Lower leg skin (tissue), 3 donors: ENCODE measurements at regions not wholly inside any gene's neighbourhood (a gene's known extent, or its start where the extent isn't known, plus 50 kb on each side); places are given as distances from the start of the nearest gene placed in this dataset.

Experiments used
- POLR2A ChIP-seq, 2 donors: fragments of 450-650 bp; IDR thresholded peaks; one replicate each; pipeline ENCODE4 v1.6.1; 2016 to 2017; ENCODE audit warnings: antibody characterized with exemption in 2 of 2, mild to moderate bottlenecking in 1 of 2, moderate library complexity in 1 of 2
- TF ChIP-seq, protein P1 (sequence below), 3 donors: fragments of 450-650 bp; IDR thresholded peaks; one replicate each; pipeline ENCODE4 v1.5.1; 2016; ENCODE audit warnings: antibody characterized with exemption in 3 of 3, mild to moderate bottlenecking in 3 of 3, moderate library complexity in 2 of 3

DNA sequence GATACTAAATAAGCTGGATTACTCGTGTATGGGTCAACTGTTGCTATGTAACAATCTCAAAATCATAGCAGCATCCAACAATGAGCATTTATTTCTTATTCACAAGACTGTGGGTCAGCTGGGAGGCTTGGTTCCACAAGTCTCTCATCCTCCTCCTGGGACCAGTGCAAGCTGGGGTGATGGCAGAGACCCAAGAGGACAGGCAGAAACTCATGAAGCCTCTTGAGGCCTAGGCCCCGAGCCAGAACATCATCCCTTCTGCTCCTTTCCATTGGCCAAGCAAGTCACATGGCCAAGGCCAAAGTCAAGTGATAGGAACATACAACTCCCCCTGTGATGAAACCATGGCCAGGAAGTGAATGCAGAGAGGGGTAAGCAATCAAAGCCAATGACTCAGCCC is 422.1 kb downstream of the BCOR start:
- no peak for TF ChIP-seq POLR2A (IDR thresholded peaks at IDR 0.05)
- TF ChIP-seq, protein P1, sequence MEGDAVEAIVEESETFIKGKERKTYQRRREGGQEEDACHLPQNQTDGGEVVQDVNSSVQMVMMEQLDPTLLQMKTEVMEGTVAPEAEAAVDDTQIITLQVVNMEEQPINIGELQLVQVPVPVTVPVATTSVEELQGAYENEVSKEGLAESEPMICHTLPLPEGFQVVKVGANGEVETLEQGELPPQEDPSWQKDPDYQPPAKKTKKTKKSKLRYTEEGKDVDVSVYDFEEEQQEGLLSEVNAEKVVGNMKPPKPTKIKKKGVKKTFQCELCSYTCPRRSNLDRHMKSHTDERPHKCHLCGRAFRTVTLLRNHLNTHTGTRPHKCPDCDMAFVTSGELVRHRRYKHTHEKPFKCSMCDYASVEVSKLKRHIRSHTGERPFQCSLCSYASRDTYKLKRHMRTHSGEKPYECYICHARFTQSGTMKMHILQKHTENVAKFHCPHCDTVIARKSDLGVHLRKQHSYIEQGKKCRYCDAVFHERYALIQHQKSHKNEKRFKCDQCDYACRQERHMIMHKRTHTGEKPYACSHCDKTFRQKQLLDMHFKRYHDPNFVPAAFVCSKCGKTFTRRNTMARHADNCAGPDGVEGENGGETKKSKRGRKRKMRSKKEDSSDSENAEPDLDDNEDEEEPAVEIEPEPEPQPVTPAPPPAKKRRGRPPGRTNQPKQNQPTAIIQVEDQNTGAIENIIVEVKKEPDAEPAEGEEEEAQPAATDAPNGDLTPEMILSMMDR (IDR thresholded peaks at IDR 0.05), result no peak
